NB4 (cell line): ENCODE measurements at regions not wholly inside any gene's neighbourhood (a gene's known extent, or its start where the extent isn't known, plus 50 kb on each side); places are given as distances from the start of the nearest gene placed in this dataset.

Experiments
- CTCF ChIP-seq: IDR thresholded peaks from one replicate; pipeline ENCODE4 v1.5.1; 2012; ENCODE audit warnings: low read depth, low read length
- MYC ChIP-seq: IDR thresholded peaks from 2 replicates; pipeline ENCODE4 v1.6.1; 2011; ENCODE audit warnings: low read depth, low read length
- POLR2A ChIP-seq: IDR thresholded peaks from 2 replicates; pipeline ENCODE4 v1.6.1; 2011; ENCODE audit warnings: mild to moderate bottlenecking; ENCODE audit not compliant: insufficient read length; ENCODE audit errors: extremely low read depth

DNA sequence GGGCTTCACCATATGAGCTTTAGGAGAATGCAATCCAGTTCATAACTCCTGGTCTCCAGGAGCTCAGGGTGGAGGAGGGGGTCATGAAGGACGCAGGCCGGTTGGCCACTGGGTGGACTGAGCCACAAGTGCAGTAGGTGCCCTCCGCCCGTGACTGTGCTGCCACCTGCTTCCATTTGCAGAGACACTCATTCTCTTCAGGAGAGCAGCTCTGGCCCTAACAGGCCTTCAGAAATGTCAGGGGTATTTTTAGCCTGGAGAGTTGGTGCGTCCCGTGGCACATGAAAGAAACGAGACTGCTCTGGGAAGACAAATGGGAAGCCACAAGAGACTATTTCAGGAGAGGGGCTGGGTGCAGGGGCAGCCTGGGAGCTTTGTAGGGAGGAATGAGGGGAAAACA lies 74.6 kb upstream of the MYL2 start:
- TF ChIP-seq CTCF (no peak), POLR2A (no peak), MYC (no peak)
